Ascending aorta (tissue), 2 donors: ENCODE measurements at regions not wholly inside any gene's neighbourhood (a gene's known extent, or its start where the extent isn't known, plus 50 kb on each side); places are given as distances from the start of the nearest gene placed in this dataset.

Source experiments
- DNase-seq, 2 donors: peaks; one replicate each; pipeline ENCODE4 v3.0.0-alpha.2; 2019; ENCODE audit warnings: low spot score in 2 of 2
- H3K27ac ChIP-seq, 2 donors: fragments of 200-600 bp; sonication (generic); one replicate each; pipeline ENCODE4 v1.5.1; 2016 to 2017; ENCODE audit warnings: mild to moderate bottlenecking in 1 of 2
- H3K27me3 ChIP-seq: fragments of 200-600 bp; sonication (generic); one replicate; pipeline ENCODE4 v1.5.1; 2017
- H3K36me3 ChIP-seq, 2 donors: fragments of 200-600 bp; sonication (generic); one replicate each; pipeline ENCODE4 v1.5.1; 2016
- H3K4me1 ChIP-seq, 2 donors: fragments of 200-600 bp; sonication (generic); one replicate each; pipeline ENCODE4 v1.5.1; 2016 to 2017; ENCODE audit warnings: mild to moderate bottlenecking in 1 of 2
- H3K4me3 ChIP-seq, 2 donors: fragments of 200-600 bp; sonication (generic); one replicate each; pipeline ENCODE4 v1.5.1; 2016 to 2017; ENCODE audit warnings: mild to moderate bottlenecking in 1 of 2
- H3K9me3 ChIP-seq, 2 donors: fragments of 200-600 bp; sonication (generic); one replicate each; pipeline ENCODE4 v1.5.1; 2016
- intact Hi-C: fragments of 100-400 bp; cut with DNase I; formaldehyde crosslinking; loops from one replicate; pipeline ENCODE4 v1.15.1; 2023
- TF ChIP-seq, protein P1 (sequence below), 3 experiments: fragments of 200-600 bp in 2 of 3; fragments of 450-650 bp in 1 of 3; sonication (generic) in 2 of 3; IDR thresholded peaks; one replicate each; pipeline ENCODE4 v1.5.1; 2016 to 2019; ENCODE audit warnings: antibody characterized with exemption in 3 of 3, mild to moderate bottlenecking in 1 of 3, moderate library complexity in 1 of 3

DNA sequence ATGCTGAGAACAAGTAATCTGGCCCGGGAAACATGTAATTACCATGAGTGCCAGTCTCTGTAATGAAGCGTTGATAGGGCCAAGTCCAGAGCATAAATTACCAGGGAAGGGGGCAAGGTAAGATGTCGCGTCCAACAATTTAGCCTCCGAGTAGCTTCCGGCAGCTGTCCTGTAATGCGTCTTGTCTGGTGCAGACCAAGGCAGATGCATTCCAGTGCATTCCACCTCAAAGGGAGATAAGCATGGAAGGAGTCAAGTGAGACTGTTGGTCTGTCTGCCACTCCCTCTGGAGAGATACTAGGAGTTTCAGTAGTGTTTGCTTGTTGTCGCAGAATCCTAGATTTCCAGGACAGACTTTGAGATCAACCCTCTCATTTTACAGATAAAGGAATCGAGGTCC is 218.3 kb downstream of the AACS start:
- no peaks in the 10 kb centered on the region for H3K4me1 ChIP-seq
- TF ChIP-seq, protein P1, sequence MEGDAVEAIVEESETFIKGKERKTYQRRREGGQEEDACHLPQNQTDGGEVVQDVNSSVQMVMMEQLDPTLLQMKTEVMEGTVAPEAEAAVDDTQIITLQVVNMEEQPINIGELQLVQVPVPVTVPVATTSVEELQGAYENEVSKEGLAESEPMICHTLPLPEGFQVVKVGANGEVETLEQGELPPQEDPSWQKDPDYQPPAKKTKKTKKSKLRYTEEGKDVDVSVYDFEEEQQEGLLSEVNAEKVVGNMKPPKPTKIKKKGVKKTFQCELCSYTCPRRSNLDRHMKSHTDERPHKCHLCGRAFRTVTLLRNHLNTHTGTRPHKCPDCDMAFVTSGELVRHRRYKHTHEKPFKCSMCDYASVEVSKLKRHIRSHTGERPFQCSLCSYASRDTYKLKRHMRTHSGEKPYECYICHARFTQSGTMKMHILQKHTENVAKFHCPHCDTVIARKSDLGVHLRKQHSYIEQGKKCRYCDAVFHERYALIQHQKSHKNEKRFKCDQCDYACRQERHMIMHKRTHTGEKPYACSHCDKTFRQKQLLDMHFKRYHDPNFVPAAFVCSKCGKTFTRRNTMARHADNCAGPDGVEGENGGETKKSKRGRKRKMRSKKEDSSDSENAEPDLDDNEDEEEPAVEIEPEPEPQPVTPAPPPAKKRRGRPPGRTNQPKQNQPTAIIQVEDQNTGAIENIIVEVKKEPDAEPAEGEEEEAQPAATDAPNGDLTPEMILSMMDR (IDR thresholded peaks at IDR 0.05) = no peak
- no peaks in the 10 kb centered on the region for H3K27me3 ChIP-seq
- no peaks in the 10 kb centered on the region for H3K9me3 ChIP-seq
- H3K36me3 ChIP-seq = no peaks in the 10 kb centered on the region
- H3K27ac ChIP-seq = no peak overlapping the region
- intact Hi-C loops = no loop called here
- no peak for DNase-seq
- no peak overlapping the region for H3K4me3 ChIP-seq

DNA sequence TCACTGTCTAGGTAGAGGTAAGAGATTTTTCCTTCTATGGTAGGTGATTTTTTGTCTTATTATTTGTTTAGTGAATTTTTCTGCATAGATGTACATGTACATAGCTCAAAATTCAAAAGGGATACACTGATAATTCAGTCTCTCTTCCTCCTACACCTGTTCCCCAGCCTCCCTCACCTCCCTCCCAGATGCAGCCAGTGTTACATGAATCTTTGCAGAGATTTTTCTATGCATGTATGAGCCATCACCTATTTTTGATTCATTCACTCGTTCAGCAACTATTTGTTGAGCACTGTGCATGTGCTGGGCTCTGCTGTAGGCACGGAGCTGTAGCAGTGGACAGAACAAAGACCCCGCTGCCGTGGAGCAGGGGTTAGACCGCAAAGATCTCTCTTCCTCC is 218.9 kb downstream of the AACS start:
- TF ChIP-seq, protein P1 (IDR thresholded peaks at IDR 0.05) = no peak
- no peak for DNase-seq
- Histone ChIP-seq H3K4me1 (no peaks in the 10 kb centered on the region), H3K27me3 (no peaks in the 10 kb centered on the region), H3K27ac (no peak overlapping the region), H3K9me3 (no peaks in the 10 kb centered on the region), H3K4me3 (no peak overlapping the region), H3K36me3 (no peaks in the 10 kb centered on the region)
- intact Hi-C loops = no loop called here

DNA sequence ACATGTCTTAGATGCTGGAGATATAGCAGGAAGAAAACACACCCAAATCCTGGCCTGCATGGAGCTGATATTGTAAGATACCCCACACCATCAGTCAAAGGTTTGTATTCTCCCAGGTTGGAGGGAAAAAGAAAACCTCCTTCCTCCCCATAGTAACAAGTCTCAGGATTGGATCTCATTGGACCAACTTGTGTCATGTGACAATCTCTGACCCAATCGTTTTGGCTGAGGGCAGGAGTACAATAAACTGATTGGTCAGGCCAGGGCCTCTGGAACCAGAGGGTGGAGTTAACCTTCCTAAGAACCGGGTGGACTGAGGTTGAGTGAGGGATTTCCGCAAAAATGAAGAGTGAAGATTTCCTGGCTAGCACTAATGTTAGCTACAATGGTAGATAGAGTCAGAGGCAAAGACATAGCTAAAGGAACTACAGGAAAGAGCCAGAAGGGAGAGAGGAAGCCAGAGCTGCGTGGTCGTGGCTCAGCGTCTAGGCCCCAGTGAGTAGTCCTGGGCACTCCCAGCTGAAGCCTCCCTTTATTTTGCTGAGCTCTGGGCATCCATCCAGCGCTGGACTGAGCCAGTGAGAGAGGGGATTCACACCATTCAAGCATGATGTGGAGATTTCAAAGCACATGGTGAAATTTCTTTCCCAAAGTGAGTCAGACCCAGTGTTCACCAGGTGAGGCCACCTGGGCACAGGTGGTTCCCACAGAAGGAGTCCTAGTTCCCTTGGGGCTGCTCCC is 219.9 kb downstream of the AACS start:
- intact Hi-C loops = no loop called here
- Histone ChIP-seq H3K27me3 (no peaks in the 10 kb centered on the region), H3K4me3 (no peak overlapping the region), H3K9me3 (no peaks in the 10 kb centered on the region), H3K4me1 (no peaks in the 10 kb centered on the region), H3K36me3 (no peaks in the 10 kb centered on the region), H3K27ac (no peak overlapping the region)
- no peak for DNase-seq
- TF ChIP-seq, protein P1 (IDR thresholded peaks at IDR 0.05) = no peak

DNA sequence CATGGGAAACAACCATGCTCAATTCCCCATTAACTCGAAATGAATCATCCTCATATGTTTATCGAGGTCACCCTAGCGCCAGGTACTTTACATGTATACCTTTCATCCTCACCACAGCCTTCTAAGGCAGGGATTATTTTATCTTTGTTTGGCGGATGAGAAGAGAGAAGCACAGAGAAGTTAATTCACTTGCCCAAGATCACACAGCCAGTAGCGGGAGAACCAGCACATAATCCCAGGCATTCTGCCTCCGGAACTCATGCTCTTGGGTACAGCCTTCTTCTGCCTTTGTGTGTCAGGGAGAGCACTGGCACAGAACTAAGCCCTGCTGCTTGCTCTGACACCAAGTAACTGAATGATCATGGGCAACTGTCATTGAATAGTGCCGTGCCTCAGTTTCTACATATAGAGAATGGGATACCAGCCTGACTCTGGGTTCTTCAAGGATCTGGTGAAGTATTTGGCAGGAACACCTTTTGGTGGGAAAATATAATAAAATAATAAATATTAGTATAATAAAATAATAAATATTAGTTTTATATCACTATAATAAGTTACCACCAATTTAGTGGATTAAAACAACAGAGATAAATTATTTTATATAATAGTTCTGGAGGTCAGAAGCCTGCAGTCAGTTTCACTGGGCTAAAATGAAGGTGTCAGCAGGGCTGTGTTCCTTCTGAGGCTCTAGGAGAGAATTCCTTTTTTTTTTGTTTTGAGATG is 220.9 kb downstream of the AACS start:
- H3K36me3 ChIP-seq = no peaks in the 10 kb centered on the region
- no peak overlapping the region for H3K4me3 ChIP-seq
- DNase-seq = no peak
- no peaks in the 10 kb centered on the region for H3K9me3 ChIP-seq
- no peak overlapping the region for H3K27ac ChIP-seq
- H3K27me3 ChIP-seq = no peaks in the 10 kb centered on the region
- no peaks in the 10 kb centered on the region for H3K4me1 ChIP-seq
- TF ChIP-seq, protein P1 (IDR thresholded peaks at IDR 0.05) = no peak
- intact Hi-C loops = no loop called here

DNA sequence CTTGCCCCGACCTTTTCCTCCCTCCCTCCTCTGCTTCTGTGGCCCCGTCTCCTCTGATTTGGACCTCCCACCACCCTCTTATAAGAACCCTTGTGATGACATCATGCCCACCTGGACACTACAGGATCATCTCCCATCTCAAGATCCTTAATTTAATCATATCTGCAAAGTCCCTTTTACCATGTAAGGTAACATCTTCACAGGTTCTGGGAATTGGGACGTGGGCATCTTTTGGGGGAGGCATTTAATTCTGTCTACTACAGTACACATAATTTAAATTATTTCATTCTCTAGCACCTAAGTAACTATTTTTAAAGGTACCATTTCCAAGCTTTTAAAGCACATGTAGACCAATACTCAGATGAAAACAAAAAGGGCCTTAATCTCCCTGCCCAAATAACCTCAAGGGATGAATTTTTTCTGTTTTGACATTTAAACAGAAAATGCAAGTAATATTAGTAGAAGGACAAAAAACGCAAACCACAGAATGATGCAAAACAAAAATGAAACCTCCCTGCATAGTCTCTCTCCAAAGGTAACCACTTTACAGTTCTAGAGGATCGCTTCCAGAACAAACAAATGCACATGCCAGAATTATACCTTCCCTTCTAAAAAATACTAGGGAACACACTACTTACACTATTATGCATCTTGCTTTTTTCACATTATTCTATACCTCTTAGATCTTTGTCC is 222.1 kb downstream of the AACS start:
- no peak for DNase-seq
- no peaks in the 10 kb centered on the region for H3K27me3 ChIP-seq
- TF ChIP-seq, protein P1 (IDR thresholded peaks at IDR 0.05) = no peak
- intact Hi-C loops = no loop called here
- H3K4me1 ChIP-seq = no peaks in the 10 kb centered on the region
- H3K4me3 ChIP-seq = no peak overlapping the region
- no peaks in the 10 kb centered on the region for H3K9me3 ChIP-seq
- H3K27ac ChIP-seq = no peak overlapping the region
- H3K36me3 ChIP-seq = no peaks in the 10 kb centered on the region
